ENCODE measurements at regions not wholly inside any gene's neighbourhood (a gene's known extent, or its start where the extent isn't known, plus 50 kb on each side); places are given as distances from the start of the nearest gene placed in this dataset.
"Not testable (repeated sequence)": the region's sequence is repeated elsewhere in the genome, so short reads cannot be mapped to it uniquely, and the experiment has no call there.

DNA sequence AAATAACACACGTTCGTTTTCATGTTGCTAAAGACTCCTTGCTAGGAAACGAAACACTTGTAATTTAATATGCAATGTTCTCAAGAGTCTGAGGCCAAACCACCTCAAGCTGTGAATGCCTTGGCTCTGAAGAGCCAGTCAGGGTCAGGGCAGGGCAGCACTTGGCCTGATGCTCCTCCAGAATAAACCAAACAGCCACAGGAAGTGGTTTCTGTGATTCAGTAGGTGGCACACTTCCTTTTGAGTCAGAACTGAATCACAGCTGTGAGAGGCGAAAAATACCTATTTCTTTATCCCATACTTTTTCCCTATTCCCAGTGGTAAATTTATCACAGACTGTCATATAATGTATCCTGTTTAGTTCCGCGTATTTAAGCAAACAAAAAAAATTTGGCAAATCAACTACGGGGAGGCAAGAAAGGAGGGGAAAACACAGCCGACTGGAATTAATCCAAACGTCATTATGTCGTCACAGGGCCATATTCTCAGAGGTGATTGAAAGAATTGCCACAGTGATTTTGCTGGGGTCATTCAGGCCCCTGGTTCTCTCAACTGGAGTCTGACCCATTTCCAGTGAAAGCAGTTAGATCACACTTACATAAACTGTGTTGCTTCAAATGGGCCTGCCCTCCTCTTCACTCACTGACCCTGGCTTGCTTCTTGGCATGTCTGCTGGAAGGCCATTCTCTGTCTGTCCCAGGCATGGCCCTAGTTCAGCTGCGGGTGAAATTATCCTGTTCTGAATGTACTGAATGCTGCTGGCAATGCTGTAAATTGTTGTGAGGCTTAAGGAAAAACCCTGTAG is 71.2 kb downstream of the ARRDC3 start:
- DNase-seq: peak; percentile 55 to 69 (median 68)
- H3K4me3 ChIP-seq: peak overlapping the region in 1 of 12 donors; percentile 23
- H3K9me3 ChIP-seq: no peaks in the 10 kb centered on the region

DNA sequence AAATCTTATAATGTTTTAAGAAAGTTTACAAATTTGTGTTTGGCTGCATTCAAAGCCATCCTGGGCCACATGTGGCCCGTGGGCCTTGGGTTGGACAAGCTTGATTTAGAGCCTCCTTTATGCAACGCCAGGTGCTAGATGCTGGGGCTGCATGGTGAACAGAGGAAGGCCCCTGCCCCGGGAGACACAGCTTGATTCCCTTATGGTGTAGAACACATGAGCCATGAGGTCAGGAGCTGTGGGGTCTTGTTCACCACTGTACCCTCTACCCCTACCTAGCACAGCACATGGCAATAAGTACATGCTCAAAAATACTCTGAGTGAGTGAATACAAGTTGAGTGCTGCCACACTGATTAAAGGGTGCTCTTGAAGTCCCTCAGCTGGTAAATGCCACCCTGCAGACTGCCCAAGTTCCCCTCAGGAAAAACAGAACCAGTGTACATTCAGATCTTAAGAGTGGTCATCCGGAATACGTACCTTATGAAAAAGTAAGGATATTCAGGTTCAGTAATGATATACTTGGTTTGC is 71.9 kb downstream of the ARRDC3 start:
- DNase-seq (no peak), ATAC-seq (peak in 1 of 4 donors; percentile 1)
- peaks cover 0 to 63% (median 26%) of the 10 kb centered on the region in 12 donors for H3K4me1 ChIP-seq
- intact Hi-C loops (cut with DNase I): loop anchor here in 5 of 10 donors (2.0 to 10.0 kb wide), 4 partner anchors 28 to 71 kb away; partner anchors contain the start of gene ARRDC3 (in 2 of the 5)
- TF ChIP-seq, protein P1, sequence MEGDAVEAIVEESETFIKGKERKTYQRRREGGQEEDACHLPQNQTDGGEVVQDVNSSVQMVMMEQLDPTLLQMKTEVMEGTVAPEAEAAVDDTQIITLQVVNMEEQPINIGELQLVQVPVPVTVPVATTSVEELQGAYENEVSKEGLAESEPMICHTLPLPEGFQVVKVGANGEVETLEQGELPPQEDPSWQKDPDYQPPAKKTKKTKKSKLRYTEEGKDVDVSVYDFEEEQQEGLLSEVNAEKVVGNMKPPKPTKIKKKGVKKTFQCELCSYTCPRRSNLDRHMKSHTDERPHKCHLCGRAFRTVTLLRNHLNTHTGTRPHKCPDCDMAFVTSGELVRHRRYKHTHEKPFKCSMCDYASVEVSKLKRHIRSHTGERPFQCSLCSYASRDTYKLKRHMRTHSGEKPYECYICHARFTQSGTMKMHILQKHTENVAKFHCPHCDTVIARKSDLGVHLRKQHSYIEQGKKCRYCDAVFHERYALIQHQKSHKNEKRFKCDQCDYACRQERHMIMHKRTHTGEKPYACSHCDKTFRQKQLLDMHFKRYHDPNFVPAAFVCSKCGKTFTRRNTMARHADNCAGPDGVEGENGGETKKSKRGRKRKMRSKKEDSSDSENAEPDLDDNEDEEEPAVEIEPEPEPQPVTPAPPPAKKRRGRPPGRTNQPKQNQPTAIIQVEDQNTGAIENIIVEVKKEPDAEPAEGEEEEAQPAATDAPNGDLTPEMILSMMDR (IDR thresholded peaks at IDR 0.05): no peak
- TF ChIP-seq POLR2A (IDR thresholded peaks at IDR 0.05): no peak
- H3K27ac ChIP-seq: peak overlapping the region; percentile 13 to 88 (median 76)
- WGBS, 4 donors: 72 to 94% (median 85%) methylated on average over 5 of the region's 5 CpGs
- no peaks in the 10 kb centered on the region for H3K27me3 ChIP-seq
- peak overlapping the region in 1 of 12 donors; percentile 23 for H3K4me3 ChIP-seq
- H3K9me3 ChIP-seq: no peaks in the 10 kb centered on the region
- no peaks in the 10 kb centered on the region for H3K36me3 ChIP-seq

More for the DNA sequence above, 71.2 kb downstream of the ARRDC3 start:
- H3K27me3 ChIP-seq: no peaks in the 10 kb centered on the region
- peaks cover 0 to 61% (median 26%) of the 10 kb centered on the region in 12 donors for H3K4me1 ChIP-seq
- no peaks in the 10 kb centered on the region for H3K36me3 ChIP-seq
- TF ChIP-seq POLR2A (IDR thresholded peaks at IDR 0.05): no peak
- TF ChIP-seq, protein P1 (IDR thresholded peaks at IDR 0.05): peak in 3 of 12 donors; percentile 16 to 29 (median 20)
- peak overlapping the region; percentile 47 to 88 (median 76) for H3K27ac ChIP-seq
- intact Hi-C loops (cut with DNase I): loop anchor here in 6 of 10 donors (2.0 to 10.0 kb wide), 6 partner anchors 29 to 71 kb away; partner anchors contain the start of gene ARRDC3 (in 3 of the 6)
- WGBS, 4 donors: 24 to 43% (median 28%) methylated on average over 11 of the region's 11 CpGs
- ATAC-seq: peak; percentile 74 to 79 (median 74)

DNA sequence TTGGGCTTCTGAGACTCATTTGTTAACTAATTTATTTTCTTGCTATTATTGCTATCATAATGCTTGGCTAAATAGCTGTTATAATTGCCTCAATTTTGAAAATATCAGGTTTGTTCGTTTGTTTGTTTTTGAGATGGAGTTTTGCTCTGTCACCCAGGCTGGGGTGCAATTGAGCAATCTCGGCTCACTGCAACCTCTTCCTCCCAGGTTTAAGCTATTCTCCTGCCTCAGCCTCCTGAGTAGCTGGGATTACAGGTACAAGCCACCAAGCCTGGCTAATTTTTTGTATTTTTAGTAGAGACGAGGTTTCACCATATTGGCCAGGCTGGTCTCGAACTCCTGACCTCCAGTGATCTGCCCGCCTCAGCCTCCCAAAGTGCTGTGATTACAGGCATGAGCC is 75.0 kb downstream of the ARRDC3 start:
- H3K27me3 ChIP-seq; H3K27ac ChIP-seq; H3K4me3 ChIP-seq; ATAC-seq; intact Hi-C loops (cut with DNase I); H3K9me3 ChIP-seq; DNase-seq; H3K36me3 ChIP-seq: not testable (repeated sequence)
- peaks cover 0 to 41% (median 20%) of the 10 kb centered on the region in 12 donors for H3K4me1 ChIP-seq
- 81 to 96% (median 94%) methylated on average over 5 of the region's 5 CpGs for WGBS, 4 donors

DNA sequence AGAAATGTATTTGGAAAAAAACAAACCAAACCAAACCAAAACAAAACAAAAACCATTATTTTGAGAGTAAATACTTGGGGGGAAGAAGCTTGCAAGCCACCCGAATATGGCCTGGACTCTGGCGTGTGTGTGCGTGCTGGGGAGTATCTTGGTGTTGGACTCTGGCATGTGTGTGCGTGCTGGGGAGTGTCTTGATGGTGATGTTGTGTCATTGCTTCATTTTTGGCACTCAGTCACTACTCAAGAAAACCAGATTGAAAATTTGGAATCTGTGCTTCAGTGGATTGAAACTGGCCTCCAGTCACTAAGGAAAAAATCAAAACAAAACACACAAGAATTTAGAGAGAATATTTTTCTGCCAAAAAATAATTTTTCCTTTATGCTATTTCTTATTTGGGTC is 76.1 kb downstream of the ARRDC3 start:
- intact Hi-C loops (cut with DNase I): no loop called here
- Histone ChIP-seq H3K27me3 (no peaks in the 10 kb centered on the region), H3K4me3 (no peak overlapping the region), H3K27ac (peak overlapping the region in 5 of 12 donors; percentile 3 to 51 (median 30)), H3K4me1 (peaks cover 0 to 33% (median 10%) of the 10 kb centered on the region in 12 donors), H3K36me3 (no peaks in the 10 kb centered on the region), H3K9me3 (no peaks in the 10 kb centered on the region)
- peak in 3 of 4 donors; percentile 50 to 56 (median 54) for ATAC-seq
- TF ChIP-seq, protein P1 (IDR thresholded peaks at IDR 0.05): no peak
- no peak for TF ChIP-seq POLR2A (IDR thresholded peaks at IDR 0.05)
- 61 to 82% (median 74%) methylated on average over 4 of the region's 4 CpGs for WGBS, 4 donors
- DNase-seq: peak in 4 of 5 donors; percentile 28 to 78 (median 42)

Measured in heart left ventricle (tissue), 16 donors.